ENCODE measurements at regions not wholly inside any gene's neighbourhood (a gene's known extent, or its start where the extent isn't known, plus 50 kb on each side); places are given as distances from the start of the nearest gene placed in this dataset.

- TF ChIP-seq, protein P1, sequence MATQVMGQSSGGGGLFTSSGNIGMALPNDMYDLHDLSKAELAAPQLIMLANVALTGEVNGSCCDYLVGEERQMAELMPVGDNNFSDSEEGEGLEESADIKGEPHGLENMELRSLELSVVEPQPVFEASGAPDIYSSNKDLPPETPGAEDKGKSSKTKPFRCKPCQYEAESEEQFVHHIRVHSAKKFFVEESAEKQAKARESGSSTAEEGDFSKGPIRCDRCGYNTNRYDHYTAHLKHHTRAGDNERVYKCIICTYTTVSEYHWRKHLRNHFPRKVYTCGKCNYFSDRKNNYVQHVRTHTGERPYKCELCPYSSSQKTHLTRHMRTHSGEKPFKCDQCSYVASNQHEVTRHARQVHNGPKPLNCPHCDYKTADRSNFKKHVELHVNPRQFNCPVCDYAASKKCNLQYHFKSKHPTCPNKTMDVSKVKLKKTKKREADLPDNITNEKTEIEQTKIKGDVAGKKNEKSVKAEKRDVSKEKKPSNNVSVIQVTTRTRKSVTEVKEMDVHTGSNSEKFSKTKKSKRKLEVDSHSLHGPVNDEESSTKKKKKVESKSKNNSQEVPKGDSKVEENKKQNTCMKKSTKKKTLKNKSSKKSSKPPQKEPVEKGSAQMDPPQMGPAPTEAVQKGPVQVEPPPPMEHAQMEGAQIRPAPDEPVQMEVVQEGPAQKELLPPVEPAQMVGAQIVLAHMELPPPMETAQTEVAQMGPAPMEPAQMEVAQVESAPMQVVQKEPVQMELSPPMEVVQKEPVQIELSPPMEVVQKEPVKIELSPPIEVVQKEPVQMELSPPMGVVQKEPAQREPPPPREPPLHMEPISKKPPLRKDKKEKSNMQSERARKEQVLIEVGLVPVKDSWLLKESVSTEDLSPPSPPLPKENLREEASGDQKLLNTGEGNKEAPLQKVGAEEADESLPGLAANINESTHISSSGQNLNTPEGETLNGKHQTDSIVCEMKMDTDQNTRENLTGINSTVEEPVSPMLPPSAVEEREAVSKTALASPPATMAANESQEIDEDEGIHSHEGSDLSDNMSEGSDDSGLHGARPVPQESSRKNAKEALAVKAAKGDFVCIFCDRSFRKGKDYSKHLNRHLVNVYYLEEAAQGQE (IDR thresholded peaks at IDR 0.05; ENCODE audit: insufficient read depth in 1 of 2, low read depth in 2 of 2, low read length in 2 of 2): no peak
- TF ChIP-seq POLR2AphosphoS5 (IDR thresholded peaks at IDR 0.05; ENCODE audit: low read depth, low read length) (no peak), TAF1 (IDR thresholded peaks at IDR 0.05; ENCODE audit: borderline replicate concordance, insufficient read depth, low read length) (no peak), SIN3A (IDR thresholded peaks at IDR 0.05; ENCODE audit: borderline replicate concordance, insufficient read depth, low read length) (no peak), FOXP2 (optimal IDR thresholded peaks at IDR 0.05; ENCODE audit: borderline replicate concordance, extremely low read depth, extremely low read length, insufficient read depth) (no peak)
Measured at GRCh38 chr1:106972074-106972473, 84.4 kb upstream of the PRMT6 start.
